ENCODE measurements at regions not wholly inside any gene's neighbourhood (a gene's known extent, or its start where the extent isn't known, plus 50 kb on each side); places are given as distances from the start of the nearest gene placed in this dataset.

DNA sequence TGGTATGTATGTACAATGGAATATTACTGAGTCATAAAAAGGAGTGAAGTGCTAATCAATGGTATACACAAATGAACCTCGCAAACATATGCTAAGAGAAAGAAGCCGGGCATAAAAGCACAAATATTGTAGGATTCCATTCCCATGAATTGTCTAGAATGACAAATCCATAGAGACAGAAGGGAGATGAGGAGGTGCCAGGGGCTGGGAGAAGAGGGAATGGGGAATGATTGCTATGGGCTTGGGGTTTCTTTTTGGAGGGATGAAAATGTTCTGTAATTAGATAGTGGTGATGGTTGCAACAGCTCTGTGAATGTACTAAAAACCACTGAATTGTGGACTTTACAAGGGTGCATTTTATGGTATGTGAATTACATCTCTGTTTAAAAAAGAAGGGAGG is 73.5 kb downstream of the GLI2 start:
- no peak for DNase-seq (ENCODE audit: low read depth)

GRCh38 chr2:120809609-120810440 is 74.2 kb downstream of the GLI2 start:
- no peak for DNase-seq (ENCODE audit: low read depth)

DNA sequence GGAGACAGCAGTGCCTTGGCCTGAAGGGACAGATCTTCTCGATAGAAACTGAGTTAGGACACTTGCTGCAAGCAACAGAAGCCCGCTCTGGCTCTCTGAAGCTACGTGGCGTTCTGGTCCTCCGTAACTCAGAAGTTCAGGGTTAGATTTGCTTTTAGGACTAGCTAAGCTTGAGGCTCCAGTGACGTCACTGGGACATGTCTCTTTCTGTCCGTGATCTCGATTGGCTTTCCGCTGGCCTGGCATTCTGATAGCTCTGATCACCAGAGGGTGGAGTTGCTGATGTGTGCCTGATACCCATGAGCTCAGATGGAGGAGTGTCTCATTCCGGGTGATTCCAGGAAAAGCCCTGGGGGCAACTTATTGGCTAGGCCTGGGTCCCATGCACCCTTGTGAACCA is 75.0 kb downstream of the GLI2 start:
- DNase-seq (ENCODE audit: low read depth) = no peak

DNA sequence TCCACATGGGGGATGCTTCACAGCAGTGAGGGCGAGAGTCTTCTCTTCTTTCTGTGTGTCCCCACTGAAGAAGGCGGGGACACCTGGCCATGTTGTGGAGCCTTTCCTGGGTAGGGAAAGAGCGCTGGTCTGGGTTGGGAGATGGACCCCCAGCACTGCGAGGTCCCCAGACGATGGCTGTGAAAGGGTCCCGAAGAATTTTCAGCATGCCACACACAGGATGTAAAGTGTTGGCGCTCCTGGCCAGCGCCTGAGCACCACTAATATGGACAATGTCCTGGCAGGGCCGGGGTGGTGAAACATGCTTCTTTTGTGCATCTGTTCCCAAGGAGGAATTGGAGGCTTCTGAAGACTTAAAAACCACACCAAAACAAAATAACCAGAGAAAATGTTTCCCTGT is 77.2 kb downstream of the GLI2 start:
- no peak for DNase-seq (ENCODE audit: low read depth)

GRCh38 chr2:120814352-120814751 is 78.7 kb downstream of the GLI2 start:
- no peak for DNase-seq (ENCODE audit: low read depth)

DNA sequence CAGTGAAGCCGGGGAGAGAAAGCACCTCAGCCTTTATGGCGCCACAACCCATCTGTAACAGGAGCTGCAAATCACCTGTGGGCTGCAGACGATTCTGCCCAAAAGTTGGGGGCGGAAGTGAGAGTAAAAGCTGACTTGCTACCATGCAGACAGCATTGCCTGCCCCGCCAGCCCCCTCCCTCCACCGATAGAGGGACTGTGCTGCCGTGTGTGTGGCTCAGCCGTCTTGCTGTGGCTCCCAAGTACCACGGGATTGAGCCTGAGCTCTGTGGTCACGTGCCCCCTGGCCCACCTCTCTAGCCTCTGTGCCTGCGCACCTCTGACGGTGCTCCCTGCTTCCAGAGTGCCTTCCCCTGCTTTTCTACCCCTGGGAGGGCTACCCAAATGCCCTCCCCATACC is 79.6 kb downstream of the GLI2 start:
- no peak for DNase-seq (ENCODE audit: low read depth)

- no peak for DNase-seq (ENCODE audit: low read depth)
Measured at GRCh38 chr2:120817136-120817955, 81.7 kb downstream of the GLI2 start.

- DNase-seq (ENCODE audit: low read depth) = no peak
Measured at GRCh38 chr2:120817956-120818325, 82.3 kb downstream of the GLI2 start.

DNA sequence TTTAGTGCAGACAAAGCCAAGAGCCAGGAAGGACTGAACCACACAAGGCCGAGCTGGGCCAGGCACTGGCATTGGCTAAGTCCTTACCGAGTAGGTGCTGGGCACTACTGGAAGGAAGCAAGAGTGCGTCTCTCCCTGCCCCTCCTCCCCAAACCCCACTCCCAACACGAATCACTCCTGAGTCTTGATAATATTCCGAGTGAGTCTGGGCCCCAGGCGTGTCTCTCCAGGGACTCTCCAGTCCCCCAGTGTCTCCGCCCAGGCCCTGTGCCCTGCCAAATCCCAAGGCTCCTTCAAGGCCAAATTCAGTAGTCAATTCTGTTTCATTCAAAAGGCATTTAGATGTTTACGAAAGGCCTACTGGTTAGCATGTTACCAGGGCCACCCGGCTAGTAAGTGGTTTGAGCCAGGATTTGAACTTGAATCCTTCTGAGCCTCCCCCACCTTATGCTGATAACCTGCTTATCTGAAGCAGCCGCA is 82.8 kb downstream of the GLI2 start:
- DNase-seq (ENCODE audit: low read depth) = peak; percentile 57

GRCh38 chr2:120819720-120820210 is 84.1 kb downstream of the GLI2 start:
- DNase-seq (ENCODE audit: low read depth) = no peak

GRCh38 chr2:120820263-120820952 is 84.7 kb downstream of the GLI2 start:
- no peak for DNase-seq (ENCODE audit: low read depth)

DNA sequence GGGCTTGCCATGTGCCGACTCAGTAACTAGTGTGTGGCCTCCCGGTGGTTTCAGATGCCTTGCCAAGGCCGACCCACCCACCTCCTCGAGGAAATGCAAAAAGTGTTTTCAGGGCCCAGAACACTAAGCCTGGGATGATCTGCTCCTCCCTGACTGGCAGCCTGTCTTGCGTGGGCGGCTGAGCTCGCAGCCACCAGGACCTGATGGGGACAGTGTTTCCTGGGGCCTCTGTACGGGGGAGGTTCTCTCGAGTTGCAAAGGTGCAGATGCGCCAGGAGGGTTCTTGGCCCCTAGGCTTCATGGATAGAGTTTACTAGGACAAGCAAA is 85.2 kb downstream of the GLI2 start:
- no peak for DNase-seq (ENCODE audit: low read depth)

DNA sequence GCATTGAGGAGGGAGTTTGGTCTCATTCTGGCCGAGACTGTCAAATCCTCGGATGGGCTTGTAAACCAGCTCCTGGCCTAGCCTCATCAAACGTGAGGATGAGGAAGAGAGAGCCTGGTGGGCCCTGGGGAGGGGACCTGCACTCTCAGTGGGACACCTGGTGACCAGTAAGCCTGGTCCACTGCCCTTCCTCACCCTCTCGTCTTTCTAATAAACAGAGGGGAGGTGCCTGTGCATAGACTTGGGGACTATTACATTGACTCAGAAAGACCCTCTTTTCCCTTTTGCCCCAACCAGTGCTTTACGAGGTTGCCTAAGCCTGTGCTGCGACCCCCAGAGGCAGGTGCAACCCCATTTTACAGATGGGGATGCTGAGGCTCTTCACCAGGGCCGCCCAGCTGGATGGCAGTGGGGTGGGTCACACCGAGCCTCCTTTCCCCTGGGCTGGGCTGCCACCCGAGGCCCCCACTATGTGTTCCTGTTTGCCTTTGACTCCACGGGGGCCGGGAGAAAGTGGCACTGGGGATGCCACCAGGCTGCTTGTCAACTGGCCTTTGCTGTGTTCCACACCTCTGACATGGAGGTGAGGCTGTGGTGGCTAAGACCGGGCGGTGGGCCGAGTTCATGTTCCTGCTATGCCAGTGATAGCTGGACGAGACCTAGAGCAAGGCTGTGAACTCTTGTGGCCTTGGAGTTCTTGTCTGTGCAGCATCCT is 85.9 kb downstream of the GLI2 start:
- DNase-seq (ENCODE audit: low read depth) = no peak

DNA sequence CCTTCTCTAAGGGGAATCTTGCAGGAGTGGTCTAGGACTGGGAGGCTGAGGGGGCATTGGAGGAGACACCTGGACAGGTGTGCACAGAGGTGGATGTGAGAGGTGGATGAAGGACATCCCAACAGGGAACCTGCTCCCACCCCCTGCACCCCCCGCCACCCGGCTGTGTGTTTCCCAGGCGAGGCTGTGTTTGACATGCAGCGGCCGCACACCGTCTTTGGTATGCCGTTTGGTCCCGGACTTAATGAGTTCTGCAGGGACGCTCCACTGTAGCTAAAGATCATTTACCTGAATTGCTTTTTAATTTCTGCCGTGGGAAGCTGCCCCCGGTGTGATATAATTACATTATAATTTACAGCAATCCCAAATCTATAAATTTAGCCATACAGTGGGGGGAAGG is 87.3 kb downstream of the GLI2 start:
- DNase-seq (ENCODE audit: low read depth) = no peak

DNA sequence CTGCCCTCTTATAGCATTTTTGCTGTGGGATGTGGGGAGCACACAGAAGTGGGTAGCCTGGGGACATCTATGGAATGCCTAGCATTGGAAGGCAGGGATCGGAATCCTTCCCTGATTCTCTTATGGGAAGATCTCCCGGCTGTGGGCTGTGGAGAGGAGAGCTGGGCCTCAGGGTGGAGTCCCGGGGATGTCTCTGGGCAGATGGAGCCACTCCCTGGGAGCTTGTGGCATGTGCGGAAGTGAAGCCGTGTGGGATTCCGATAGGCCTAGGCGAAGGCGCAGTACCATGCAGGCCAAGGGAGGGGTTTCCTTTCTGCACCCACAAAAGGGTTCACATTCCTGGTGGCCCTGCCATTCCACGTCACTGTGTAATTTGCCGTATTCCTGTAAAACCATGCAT is 87.9 kb downstream of the GLI2 start:
- DNase-seq (ENCODE audit: low read depth) = no peak

DNA sequence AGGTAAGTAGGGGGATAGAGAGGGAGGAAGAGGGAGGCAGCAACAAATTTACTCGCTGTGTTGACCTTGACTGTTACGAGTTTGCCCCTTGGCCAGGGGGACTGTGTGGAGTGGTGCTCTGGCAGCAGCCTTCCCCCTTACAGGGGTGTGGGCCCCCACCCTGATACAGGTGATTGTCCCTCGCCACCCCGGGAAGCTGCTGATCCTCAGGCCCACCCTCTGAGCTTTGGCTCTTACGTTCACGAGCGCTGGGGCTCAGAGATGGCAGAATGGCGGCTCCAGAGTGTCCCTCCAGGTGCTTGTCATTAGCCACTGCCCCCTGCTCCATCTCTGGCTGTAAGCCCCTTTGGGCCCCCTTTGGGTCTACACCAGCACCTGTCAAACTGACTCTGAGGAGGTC is 88.6 kb downstream of the GLI2 start:
- no peak for DNase-seq (ENCODE audit: low read depth)

DNA sequence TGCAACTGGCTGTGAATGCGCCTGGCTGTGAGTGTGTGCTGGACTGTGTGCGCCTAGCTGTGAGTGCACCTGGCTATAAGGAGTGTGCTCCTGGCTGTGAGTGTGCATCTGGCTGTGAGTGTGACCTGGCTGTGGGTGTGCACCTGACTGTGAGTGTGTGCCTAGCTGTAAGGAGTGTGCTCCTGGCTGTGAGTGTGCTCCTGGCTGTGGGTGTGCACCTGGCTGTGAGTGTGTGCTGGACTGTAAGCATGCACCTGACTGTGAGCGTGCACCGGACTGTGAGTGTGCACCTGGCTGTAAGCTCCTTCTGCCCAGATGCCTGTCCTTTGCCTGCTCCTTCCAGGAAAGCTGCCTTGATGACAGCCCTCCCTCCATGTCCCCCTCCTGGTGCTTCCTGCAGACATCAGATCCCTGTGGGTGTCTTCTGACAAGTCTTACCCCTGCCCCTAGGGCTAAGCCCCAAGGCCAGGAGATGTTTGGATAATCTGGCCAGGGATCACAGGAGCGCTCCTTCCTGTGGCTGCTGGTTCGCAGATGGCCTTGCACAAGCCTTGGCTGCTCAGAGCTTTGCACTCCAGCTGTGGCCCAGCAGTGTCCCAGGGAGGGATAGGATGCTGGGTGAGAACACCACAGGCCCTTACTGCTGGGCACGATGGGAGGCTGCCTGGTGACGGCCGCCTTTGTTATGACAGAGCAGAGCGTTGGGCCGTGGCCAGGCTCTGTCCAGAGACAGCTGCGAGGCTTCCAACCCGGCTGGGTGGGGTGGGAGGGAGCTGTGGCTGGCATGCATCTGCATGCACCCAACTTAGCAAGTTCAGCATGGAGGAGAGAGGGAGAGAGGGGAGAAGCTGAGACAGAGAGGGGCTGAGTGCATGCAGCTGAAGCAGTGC is 89.9 kb downstream of the GLI2 start:
- DNase-seq (ENCODE audit: low read depth) = no peak

- no peak for DNase-seq (ENCODE audit: low read depth)
Measured at GRCh38 chr2:120826260-120826648, 90.6 kb downstream of the GLI2 start.

DNA sequence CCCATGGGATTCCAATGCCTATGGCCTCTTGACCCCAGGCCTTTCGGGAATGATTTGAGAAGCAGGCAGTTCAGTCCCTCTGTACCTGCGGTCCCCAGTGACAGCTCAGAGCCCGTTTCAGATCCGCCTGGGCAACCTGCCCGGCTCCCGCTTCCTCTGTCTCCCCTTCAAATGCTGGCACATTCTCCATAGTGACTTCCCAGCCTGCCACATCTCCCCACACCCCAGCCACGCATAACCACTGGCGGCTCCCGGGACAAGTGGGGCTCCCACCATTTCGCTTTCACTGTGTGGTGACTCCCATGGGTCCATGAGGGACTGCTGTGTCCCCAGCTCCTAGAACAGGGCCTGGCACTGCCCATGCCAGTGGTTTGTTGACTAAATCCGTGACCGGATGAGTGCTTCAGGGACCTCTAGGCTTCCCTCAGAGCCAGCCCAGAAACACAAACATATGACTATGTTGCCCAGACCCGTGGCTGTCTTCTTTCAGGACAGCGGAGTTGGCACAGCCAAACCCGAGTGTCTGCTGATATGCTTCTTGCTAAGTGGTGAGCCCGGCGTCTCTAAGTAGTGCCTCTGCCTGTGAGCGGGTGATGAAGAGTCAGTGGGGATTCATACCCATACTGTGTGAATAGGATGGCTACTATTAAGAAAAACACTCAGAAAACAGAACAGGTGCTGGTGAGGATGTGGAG is 91.2 kb downstream of the GLI2 start:
- no peak for DNase-seq (ENCODE audit: low read depth)

DNA sequence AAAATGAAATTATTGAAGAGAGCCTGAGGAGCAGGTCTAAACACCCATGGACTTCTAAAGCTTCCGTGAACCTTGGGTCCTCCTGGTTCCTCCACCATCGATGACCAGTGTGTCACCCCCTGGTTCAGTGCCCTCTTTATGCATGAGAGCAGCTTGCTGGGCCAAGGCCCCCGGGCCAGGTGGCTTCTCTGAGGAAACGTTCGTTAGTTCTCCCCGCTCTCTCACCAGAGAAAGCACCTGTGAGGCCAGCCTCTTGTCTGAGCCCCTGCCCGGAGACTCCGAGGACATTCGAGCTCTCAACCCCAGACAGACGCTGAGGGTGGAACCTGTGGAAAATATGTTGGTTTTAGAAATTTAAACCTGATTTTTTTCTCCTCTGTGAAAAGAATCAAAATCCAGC is 92.4 kb downstream of the GLI2 start:
- DNase-seq (ENCODE audit: low read depth) = no peak

All from non-pigmented ciliary epithelial cell (primary cell).